ENCODE measurements at regions not wholly inside any gene's neighbourhood (a gene's known extent, or its start where the extent isn't known, plus 50 kb on each side); places are given as distances from the start of the nearest gene placed in this dataset.

DNA sequence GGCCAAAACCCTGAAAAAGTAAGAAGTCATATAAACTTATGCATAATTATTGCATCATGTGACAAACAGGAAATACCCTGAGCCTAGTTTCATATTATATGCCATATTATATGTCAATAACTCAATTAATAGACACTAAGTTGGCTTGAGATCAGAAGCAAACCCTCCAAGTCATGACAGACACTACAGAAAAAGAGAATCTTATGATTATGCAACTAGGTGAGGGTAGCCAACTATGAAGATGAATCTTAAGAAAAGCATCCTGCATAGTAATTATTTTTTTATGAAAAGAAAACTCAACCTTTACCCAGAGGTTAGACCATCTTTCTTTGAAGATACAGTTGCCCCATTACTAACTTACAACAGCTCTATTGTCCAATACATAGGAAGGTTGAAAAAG lies 192.4 kb upstream of the VEPH1 start:
- Histone ChIP-seq H3K9ac (ENCODE audit: low read depth, low read length) (no peak overlapping the region), H3K79me2 (ENCODE audit: insufficient read depth, low read length) (no peaks in the 10 kb centered on the region), H3K36me3 (ENCODE audit: insufficient read depth, low read length) (no peaks in the 10 kb centered on the region), H4K20me1 (ENCODE audit: insufficient read depth, low read length) (no peaks in the 10 kb centered on the region), H3K4me2 (ENCODE audit: insufficient read depth, low read length) (no peak overlapping the region), H3K27me3 (ENCODE audit: insufficient read depth, low read length, poor library complexity) (no peaks in the 10 kb centered on the region), H3K4me1 (ENCODE audit: insufficient read depth, low read length) (no peaks in the 10 kb centered on the region), H2AFZ (ENCODE audit: low read depth, low read length) (no peak overlapping the region), H3K9me3 (ENCODE audit: insufficient read depth, low read length, severe bottlenecking) (no peaks in the 10 kb centered on the region), H3K27ac (ENCODE audit: low read length) (no peak overlapping the region), H3K4me3 (ENCODE audit: low read depth in 1 of 2, low read length in 2 of 2) (no peak overlapping the region)
- ATAC-seq (ENCODE audit: insufficient read depth, low read depth) = no peak
- no peak for TF ChIP-seq EZH2 (IDR thresholded peaks at IDR 0.05; ENCODE audit: borderline replicate concordance, low read depth, low read length, severe bottlenecking)
- TF ChIP-seq, protein P1, sequence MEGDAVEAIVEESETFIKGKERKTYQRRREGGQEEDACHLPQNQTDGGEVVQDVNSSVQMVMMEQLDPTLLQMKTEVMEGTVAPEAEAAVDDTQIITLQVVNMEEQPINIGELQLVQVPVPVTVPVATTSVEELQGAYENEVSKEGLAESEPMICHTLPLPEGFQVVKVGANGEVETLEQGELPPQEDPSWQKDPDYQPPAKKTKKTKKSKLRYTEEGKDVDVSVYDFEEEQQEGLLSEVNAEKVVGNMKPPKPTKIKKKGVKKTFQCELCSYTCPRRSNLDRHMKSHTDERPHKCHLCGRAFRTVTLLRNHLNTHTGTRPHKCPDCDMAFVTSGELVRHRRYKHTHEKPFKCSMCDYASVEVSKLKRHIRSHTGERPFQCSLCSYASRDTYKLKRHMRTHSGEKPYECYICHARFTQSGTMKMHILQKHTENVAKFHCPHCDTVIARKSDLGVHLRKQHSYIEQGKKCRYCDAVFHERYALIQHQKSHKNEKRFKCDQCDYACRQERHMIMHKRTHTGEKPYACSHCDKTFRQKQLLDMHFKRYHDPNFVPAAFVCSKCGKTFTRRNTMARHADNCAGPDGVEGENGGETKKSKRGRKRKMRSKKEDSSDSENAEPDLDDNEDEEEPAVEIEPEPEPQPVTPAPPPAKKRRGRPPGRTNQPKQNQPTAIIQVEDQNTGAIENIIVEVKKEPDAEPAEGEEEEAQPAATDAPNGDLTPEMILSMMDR (IDR thresholded peaks at IDR 0.05; ENCODE audit: borderline replicate concordance, extremely low read depth, low read length, poor library complexity, severe bottlenecking) = no peak
- no peak for DNase-seq

GRCh38 chr3:157695103-157695502 lies 191.9 kb upstream of the VEPH1 start:
- H4K20me1 ChIP-seq (ENCODE audit: insufficient read depth, low read length) = no peaks in the 10 kb centered on the region
- ATAC-seq (ENCODE audit: insufficient read depth, low read depth) (no peak), DNase-seq (no peak)
- H3K79me2 ChIP-seq (ENCODE audit: insufficient read depth, low read length) = no peaks in the 10 kb centered on the region
- H2AFZ ChIP-seq (ENCODE audit: low read depth, low read length) = no peak overlapping the region
- H3K9me3 ChIP-seq (ENCODE audit: insufficient read depth, low read length, severe bottlenecking) = no peaks in the 10 kb centered on the region
- no peak overlapping the region for H3K4me3 ChIP-seq (ENCODE audit: low read depth in 1 of 2, low read length in 2 of 2)
- TF ChIP-seq, protein P1 (IDR thresholded peaks at IDR 0.05; ENCODE audit: borderline replicate concordance, extremely low read depth, low read length, poor library complexity, severe bottlenecking) = no peak
- TF ChIP-seq EZH2 (IDR thresholded peaks at IDR 0.05; ENCODE audit: borderline replicate concordance, low read depth, low read length, severe bottlenecking) = no peak
- no peaks in the 10 kb centered on the region for H3K27me3 ChIP-seq (ENCODE audit: insufficient read depth, low read length, poor library complexity)
- no peak overlapping the region for H3K4me2 ChIP-seq (ENCODE audit: insufficient read depth, low read length)
- H3K9ac ChIP-seq (ENCODE audit: low read depth, low read length) = no peak overlapping the region
- H3K4me1 ChIP-seq (ENCODE audit: insufficient read depth, low read length) = no peaks in the 10 kb centered on the region
- H3K36me3 ChIP-seq (ENCODE audit: insufficient read depth, low read length) = no peaks in the 10 kb centered on the region
- no peak overlapping the region for H3K27ac ChIP-seq (ENCODE audit: low read length)

- H3K79me2 ChIP-seq (ENCODE audit: insufficient read depth, low read length) = no peaks in the 10 kb centered on the region
- H3K9me3 ChIP-seq (ENCODE audit: insufficient read depth, low read length, severe bottlenecking) = no peaks in the 10 kb centered on the region
- H3K27me3 ChIP-seq (ENCODE audit: insufficient read depth, low read length, poor library complexity) = no peaks in the 10 kb centered on the region
- ATAC-seq (ENCODE audit: insufficient read depth, low read depth) (no peak), DNase-seq (no peak)
- no peaks in the 10 kb centered on the region for H3K4me1 ChIP-seq (ENCODE audit: insufficient read depth, low read length)
- H2AFZ ChIP-seq (ENCODE audit: low read depth, low read length) = no peak overlapping the region
- H3K27ac ChIP-seq (ENCODE audit: low read length) = no peak overlapping the region
- TF ChIP-seq EZH2 (IDR thresholded peaks at IDR 0.05; ENCODE audit: borderline replicate concordance, low read depth, low read length, severe bottlenecking) = no peak
- TF ChIP-seq, protein P1 (IDR thresholded peaks at IDR 0.05; ENCODE audit: borderline replicate concordance, extremely low read depth, low read length, poor library complexity, severe bottlenecking) = no peak
- H3K4me3 ChIP-seq (ENCODE audit: low read depth in 1 of 2, low read length in 2 of 2) = no peak overlapping the region
- H3K36me3 ChIP-seq (ENCODE audit: insufficient read depth, low read length) = no peaks in the 10 kb centered on the region
- H3K9ac ChIP-seq (ENCODE audit: low read depth, low read length) = no peak overlapping the region
- no peaks in the 10 kb centered on the region for H4K20me1 ChIP-seq (ENCODE audit: insufficient read depth, low read length)
- H3K4me2 ChIP-seq (ENCODE audit: insufficient read depth, low read length) = no peak overlapping the region
These were observed 190.5 kb upstream of the VEPH1 start for GRCh38 chr3:157693762-157694161.

DNA sequence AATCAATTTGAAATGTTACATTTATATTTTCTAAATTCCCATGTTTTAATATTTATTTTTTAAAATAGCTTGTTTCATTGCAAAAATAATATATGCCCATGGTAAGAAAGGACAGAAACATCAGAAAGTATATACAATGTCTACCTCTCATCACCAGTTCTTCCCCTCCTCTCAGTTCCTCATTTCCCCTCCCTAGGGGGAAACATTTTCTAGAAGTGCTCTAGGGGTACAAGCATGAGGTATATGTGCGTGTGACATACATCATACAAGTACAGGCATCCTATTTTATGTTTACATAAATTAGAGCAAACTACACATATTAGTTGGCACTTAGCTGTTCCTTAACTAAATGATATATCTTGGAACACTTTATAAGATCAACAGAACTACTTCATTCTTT lies 189.3 kb upstream of the VEPH1 start:
- Histone ChIP-seq H2AFZ (ENCODE audit: low read depth, low read length) (no peak overlapping the region), H3K79me2 (ENCODE audit: insufficient read depth, low read length) (no peaks in the 10 kb centered on the region), H4K20me1 (ENCODE audit: insufficient read depth, low read length) (no peaks in the 10 kb centered on the region), H3K36me3 (ENCODE audit: insufficient read depth, low read length) (no peaks in the 10 kb centered on the region), H3K4me2 (ENCODE audit: insufficient read depth, low read length) (no peak overlapping the region), H3K27ac (ENCODE audit: low read length) (no peak overlapping the region), H3K27me3 (ENCODE audit: insufficient read depth, low read length, poor library complexity) (no peaks in the 10 kb centered on the region), H3K9me3 (ENCODE audit: insufficient read depth, low read length, severe bottlenecking) (no peaks in the 10 kb centered on the region), H3K9ac (ENCODE audit: low read depth, low read length) (no peak overlapping the region), H3K4me1 (ENCODE audit: insufficient read depth, low read length) (no peaks in the 10 kb centered on the region), H3K4me3 (ENCODE audit: low read depth in 1 of 2, low read length in 2 of 2) (no peak overlapping the region)
- DNase-seq (no peak), ATAC-seq (ENCODE audit: insufficient read depth, low read depth) (no peak)
- no peak for TF ChIP-seq EZH2 (IDR thresholded peaks at IDR 0.05; ENCODE audit: borderline replicate concordance, low read depth, low read length, severe bottlenecking)
- TF ChIP-seq, protein P1 (IDR thresholded peaks at IDR 0.05; ENCODE audit: borderline replicate concordance, extremely low read depth, low read length, poor library complexity, severe bottlenecking) = no peak
